SK-N-SH treated with all-trans-retinoic acid at 6 μM for 48 hours (cell line): ENCODE measurements at regions not wholly inside any gene's neighbourhood (a gene's known extent, or its start where the extent isn't known, plus 50 kb on each side); places are given as distances from the start of the nearest gene placed in this dataset.

Source experiments
- ATAC-seq: fragments of 200-7000 bp; cut with Tn5 transposase; 3 replicates; pipeline ENCODE4 v1.9.1; 2020; ENCODE audit warnings: mild to moderate bottlenecking, moderate library complexity
- ARNTL ChIP-seq: fragments of 450-650 bp; formaldehyde crosslinking; IDR thresholded peaks from 2 replicates; pipeline ENCODE4 v1.5.0; 2020; ENCODE audit warnings: low read depth, mild to moderate bottlenecking, moderate library complexity, borderline replicate concordance
- BACH2 ChIP-seq: fragments of 250-450 bp; sonication (Bioruptor Pico); IDR thresholded peaks from 2 replicates; pipeline ENCODE4 v1.9.0; 2021; ENCODE audit warnings: mild to moderate bottlenecking, borderline replicate concordance
- CREB5 ChIP-seq: fragments of 250-450 bp; sonication (Bioruptor Pico); IDR thresholded peaks from 2 replicates; pipeline ENCODE4 v1.5.1; 2020; ENCODE audit warnings: low read depth, mild to moderate bottlenecking, moderate library complexity
- CSDC2 ChIP-seq: fragments of 250-450 bp; sonication (Bioruptor Pico); IDR thresholded peaks from 2 replicates; pipeline ENCODE4 v1.5.0; 2020; ENCODE audit warnings: mild to moderate bottlenecking, moderate library complexity
- CSRNP3 ChIP-seq: fragments of 250-450 bp; sonication (Bioruptor Pico); IDR thresholded peaks from 2 replicates; pipeline ENCODE4 v1.5.1; 2021; ENCODE audit warnings: mild to moderate bottlenecking, moderate library complexity
- ESRRG ChIP-seq: fragments of 250-450 bp; sonication (Bioruptor Pico); IDR thresholded peaks from 2 replicates; pipeline ENCODE4 v1.6.1; 2021; ENCODE audit warnings: mild to moderate bottlenecking
- GLIS3 ChIP-seq: fragments of 250-450 bp; sonication (Bioruptor Pico); IDR thresholded peaks from 2 replicates; pipeline ENCODE4 v1.5.0; 2020; ENCODE audit warnings: mild to moderate bottlenecking, moderate library complexity
- ISL1 ChIP-seq: fragments of 250-450 bp; sonication (Bioruptor Pico); IDR thresholded peaks from 2 replicates; pipeline ENCODE4 v2.1.2; 2022; ENCODE audit warnings: mild to moderate bottlenecking, moderate library complexity
- OSR1 ChIP-seq: fragments of 250-450 bp; sonication (Bioruptor Pico); IDR thresholded peaks from 2 replicates; pipeline ENCODE4 v1.8.0; 2022; ENCODE audit warnings: moderate library complexity, mild to moderate bottlenecking, inconsistent platforms
- PATZ1 ChIP-seq: fragments of 250-450 bp; sonication (Bioruptor Pico); IDR thresholded peaks from 2 replicates; pipeline ENCODE4 v1.8.0; 2020; ENCODE audit warnings: mild to moderate bottlenecking, moderate library complexity, borderline replicate concordance
- POU6F1 ChIP-seq: fragments of 250-450 bp; sonication (Bioruptor Pico); IDR thresholded peaks from 2 replicates; pipeline ENCODE4 v1.8.0; 2021; ENCODE audit warnings: low read depth, mild to moderate bottlenecking, moderate library complexity, borderline replicate concordance
- PPARA ChIP-seq: fragments of 250-450 bp; sonication (Bioruptor Pico); IDR thresholded peaks from 2 replicates; pipeline ENCODE4 v1.5.0; 2020; ENCODE audit warnings: mild to moderate bottlenecking, borderline replicate concordance
- RARB ChIP-seq: fragments of 250-450 bp; sonication (Bioruptor Pico); IDR thresholded peaks from 2 replicates; pipeline ENCODE4 v1.8.0; 2021; ENCODE audit warnings: mild to moderate bottlenecking, moderate library complexity
- SNAI2 ChIP-seq: fragments of 250-450 bp; sonication (Bioruptor Pico); IDR thresholded peaks from 2 replicates; pipeline ENCODE4 v1.5.0; 2020; ENCODE audit warnings: mild to moderate bottlenecking, moderate library complexity
- TCF4 ChIP-seq: fragments of 250-450 bp; sonication (Bioruptor Pico); IDR thresholded peaks from 2 replicates; pipeline ENCODE4 v1.8.0; 2021; ENCODE audit warnings: mild to moderate bottlenecking, moderate library complexity, borderline replicate concordance
- TOX ChIP-seq: fragments of 250-450 bp; sonication (Bioruptor Pico); IDR thresholded peaks from 2 replicates; pipeline ENCODE4 v1.8.0; 2021; ENCODE audit warnings: mild to moderate bottlenecking, moderate library complexity, borderline replicate concordance
- TSHZ2 ChIP-seq: fragments of 250-450 bp; sonication (Bioruptor Pico); IDR thresholded peaks from 2 replicates; pipeline ENCODE4 v1.5.0; 2020; ENCODE audit warnings: mild to moderate bottlenecking, moderate library complexity
- ZC3H10 ChIP-seq: fragments of 250-450 bp; sonication (Bioruptor Pico); IDR thresholded peaks from 2 replicates; pipeline ENCODE4 v1.5.1; 2021; ENCODE audit warnings: mild to moderate bottlenecking, moderate library complexity
- ZFP3 ChIP-seq: fragments of 250-450 bp; sonication (Bioruptor Pico); IDR thresholded peaks from 2 replicates; pipeline ENCODE4 v1.5.0; 2020; ENCODE audit warnings: mild to moderate bottlenecking, moderate library complexity
- ZFP30 ChIP-seq: fragments of 450-650 bp; formaldehyde crosslinking; IDR thresholded peaks from 2 replicates; pipeline ENCODE4 v1.5.0; 2022; ENCODE audit warnings: mild to moderate bottlenecking, moderate library complexity
- ZNF565 ChIP-seq: fragments of 450-650 bp; formaldehyde crosslinking; conservative IDR thresholded peaks from 2 replicates; pipeline ENCODE4 v1.5.0; 2020; ENCODE audit warnings: low read depth, mild to moderate bottlenecking, moderate library complexity
- ZNF70 ChIP-seq: fragments of 450-650 bp; formaldehyde crosslinking; IDR thresholded peaks from 2 replicates; pipeline ENCODE4 v1.5.0; 2020; ENCODE audit warnings: mild to moderate bottlenecking, moderate library complexity
- ZNF8 ChIP-seq: fragments of 450-650 bp; formaldehyde crosslinking; IDR thresholded peaks from 2 replicates; pipeline ENCODE4 v1.5.0; 2020; ENCODE audit warnings: mild to moderate bottlenecking, moderate library complexity

GRCh38 chr6:837380-837779, 144.4 kb upstream of the EXOC2 start:
- TF ChIP-seq RARB (CRISPR knock-in tag) (no peak), PATZ1 (no peak), PPARA (CRISPR knock-in tag) (no peak), CSRNP3 (CRISPR knock-in tag) (no peak), OSR1 (no peak), ZFP3 (no peak), TOX (CRISPR knock-in tag) (no peak), ZNF565 (CRISPR knock-in tag) (no peak), ZNF8 (CRISPR knock-in tag) (no peak), CREB5 (no peak), ESRRG (no peak), TSHZ2 (CRISPR knock-in tag) (no peak), ARNTL (CRISPR knock-in tag) (no peak), BACH2 (no peak)
- ATAC-seq: no peak

- ATAC-seq: no peak
- TF ChIP-seq OSR1 (no peak), CSDC2 (CRISPR knock-in tag) (no peak), ESRRG (no peak), CSRNP3 (CRISPR knock-in tag) (no peak), SNAI2 (CRISPR knock-in tag) (no peak), ZNF70 (CRISPR knock-in tag) (no peak), ZFP30 (CRISPR knock-in tag) (no peak), PATZ1 (no peak), TCF4 (no peak), ZC3H10 (CRISPR knock-in tag) (no peak), ZNF8 (CRISPR knock-in tag) (no peak), RARB (CRISPR knock-in tag) (no peak), BACH2 (no peak), GLIS3 (CRISPR knock-in tag) (no peak), ARNTL (CRISPR knock-in tag) (no peak), CREB5 (no peak), POU6F1 (CRISPR knock-in tag) (no peak), ISL1 (CRISPR knock-in tag) (no peak), ZNF565 (CRISPR knock-in tag) (no peak)
These were observed 143.4 kb upstream of the EXOC2 start for GRCh38 chr6:836276-836853.
